Stomach smooth muscle (tissue), 2 donors: ENCODE measurements at regions not wholly inside any gene's neighbourhood (a gene's known extent, or its start where the extent isn't known, plus 50 kb on each side); places are given as distances from the start of the nearest gene placed in this dataset.

ENCODE experiments used
- H3K27ac ChIP-seq: one replicate; pipeline ENCODE4 v1.7.0; 2013; ENCODE audit warnings: mild to moderate bottlenecking, low read length, inconsistent platforms
- H3K27me3 ChIP-seq, 2 donors: one replicate each; pipeline ENCODE4 v1.7.0; 2013; ENCODE audit warnings: low read length in 2 of 2; ENCODE audit not compliant: insufficient read depth in 2 of 2, control insufficient read depth in 1 of 2
- H3K36me3 ChIP-seq, 2 donors: one replicate each; pipeline ENCODE4 v1.7.0; 2013; ENCODE audit warnings: low read length in 2 of 2; ENCODE audit not compliant: control insufficient read depth in 2 of 2, insufficient read depth in 2 of 2
- H3K4me1 ChIP-seq: one replicate; pipeline ENCODE4 v1.7.0; 2013; ENCODE audit warnings: low read length; ENCODE audit not compliant: control insufficient read depth, insufficient read depth
- H3K4me3 ChIP-seq, 2 donors: one replicate each; pipeline ENCODE4 v1.7.0; 2013; ENCODE audit warnings: low read length in 2 of 2
- H3K9ac ChIP-seq, 2 donors: one replicate each; pipeline ENCODE4 v1.7.0; 2013; ENCODE audit warnings: low read length in 2 of 2, mild to moderate bottlenecking in 1 of 2
- H3K9me3 ChIP-seq, 2 donors: one replicate each; pipeline ENCODE4 v1.7.0; 2013; ENCODE audit warnings: low read length in 2 of 2; ENCODE audit not compliant: control insufficient read depth in 2 of 2
- donor health status: healthy.
- donor health status: Pancreatic carcinoma.

GRCh38 chr4:108391701-108392455 lies 223.1 kb upstream of the LEF1 start:
- Histone ChIP-seq H3K36me3 (no peaks in the 10 kb centered on the region), H3K4me1 (no peaks in the 10 kb centered on the region), H3K27me3 (no peaks in the 10 kb centered on the region), H3K9ac (no peak overlapping the region), H3K27ac (no peak overlapping the region), H3K9me3 (no peaks in the 10 kb centered on the region), H3K4me3 (no peak overlapping the region)

GRCh38 chr4:108385076-108385475 lies 216.3 kb upstream of the LEF1 start:
- H3K9ac ChIP-seq: no peak overlapping the region
- H3K4me3 ChIP-seq: no peak overlapping the region
- H3K9me3 ChIP-seq: no peaks in the 10 kb centered on the region
- no peak overlapping the region for H3K27ac ChIP-seq
- no peaks in the 10 kb centered on the region for H3K36me3 ChIP-seq
- peaks cover 0 to 4% of the 10 kb centered on the region in 2 donors for H3K27me3 ChIP-seq
- H3K4me1 ChIP-seq: no peaks in the 10 kb centered on the region

- Histone ChIP-seq H3K4me1 (no peaks in the 10 kb centered on the region), H3K9ac (no peak overlapping the region), H3K4me3 (no peak overlapping the region), H3K9me3 (no peaks in the 10 kb centered on the region), H3K27me3 (peaks cover 0 to 4% of the 10 kb centered on the region in 2 donors), H3K27ac (no peak overlapping the region), H3K36me3 (no peaks in the 10 kb centered on the region)
Observed at GRCh38 chr4:108384544-108384943, 215.8 kb upstream of the LEF1 start.

GRCh38 chr4:108383157-108383556 lies 214.4 kb upstream of the LEF1 start:
- Histone ChIP-seq H3K4me1 (no peaks in the 10 kb centered on the region), H3K27ac (no peak overlapping the region), H3K36me3 (no peaks in the 10 kb centered on the region), H3K9me3 (no peaks in the 10 kb centered on the region), H3K4me3 (no peak overlapping the region), H3K9ac (no peak overlapping the region), H3K27me3 (peaks cover 0 to 4% of the 10 kb centered on the region in 2 donors)

- Histone ChIP-seq H3K9ac (no peak overlapping the region), H3K36me3 (no peaks in the 10 kb centered on the region), H3K4me1 (no peaks in the 10 kb centered on the region), H3K27ac (no peak overlapping the region), H3K4me3 (no peak overlapping the region), H3K9me3 (no peaks in the 10 kb centered on the region), H3K27me3 (peaks cover 0 to 4% of the 10 kb centered on the region in 2 donors)
Observed at GRCh38 chr4:108382751-108383150, 214.0 kb upstream of the LEF1 start.

- no peak overlapping the region for H3K27ac ChIP-seq
- no peak overlapping the region for H3K9ac ChIP-seq
- H3K27me3 ChIP-seq: no peaks in the 10 kb centered on the region
- H3K9me3 ChIP-seq: no peaks in the 10 kb centered on the region
- H3K4me1 ChIP-seq: no peaks in the 10 kb centered on the region
- H3K4me3 ChIP-seq: no peak overlapping the region
- no peaks in the 10 kb centered on the region for H3K36me3 ChIP-seq
Observed at GRCh38 chr4:108378164-108378563, 209.4 kb upstream of the LEF1 start.

- H3K36me3 ChIP-seq: no peaks in the 10 kb centered on the region
- H3K9me3 ChIP-seq: no peaks in the 10 kb centered on the region
- no peak overlapping the region for H3K4me3 ChIP-seq
- no peak overlapping the region for H3K9ac ChIP-seq
- no peak overlapping the region for H3K27ac ChIP-seq
- peaks cover 0 to 2% of the 10 kb centered on the region in 2 donors for H3K27me3 ChIP-seq
- H3K4me1 ChIP-seq: no peaks in the 10 kb centered on the region
Observed at GRCh38 chr4:108377021-108377420, 208.3 kb upstream of the LEF1 start.

GRCh38 chr4:108375434-108375833 lies 206.7 kb upstream of the LEF1 start:
- Histone ChIP-seq H3K4me1 (no peaks in the 10 kb centered on the region), H3K27ac (no peak overlapping the region), H3K36me3 (no peaks in the 10 kb centered on the region), H3K27me3 (peaks cover 0 to 2% of the 10 kb centered on the region in 2 donors), H3K4me3 (no peak overlapping the region), H3K9ac (no peak overlapping the region), H3K9me3 (no peaks in the 10 kb centered on the region)

GRCh38 chr4:108372681-108373080 lies 203.9 kb upstream of the LEF1 start:
- Histone ChIP-seq H3K9me3 (no peaks in the 10 kb centered on the region), H3K9ac (no peak overlapping the region), H3K27ac (no peak overlapping the region), H3K27me3 (peaks cover 0 to 4% of the 10 kb centered on the region in 2 donors), H3K4me3 (no peak overlapping the region), H3K36me3 (no peaks in the 10 kb centered on the region), H3K4me1 (peaks cover 2% of the 10 kb centered on the region)

- H3K27ac ChIP-seq: no peak overlapping the region
- no peaks in the 10 kb centered on the region for H3K36me3 ChIP-seq
- no peak overlapping the region for H3K4me3 ChIP-seq
- peaks cover 2% of the 10 kb centered on the region for H3K4me1 ChIP-seq
- peaks cover 0 to 4% of the 10 kb centered on the region in 2 donors for H3K27me3 ChIP-seq
- no peak overlapping the region for H3K9ac ChIP-seq
- no peaks in the 10 kb centered on the region for H3K9me3 ChIP-seq
Observed at GRCh38 chr4:108371282-108371681, 202.6 kb upstream of the LEF1 start.

- no peak overlapping the region for H3K27ac ChIP-seq
- no peaks in the 10 kb centered on the region for H3K36me3 ChIP-seq
- H3K9me3 ChIP-seq: no peaks in the 10 kb centered on the region
- H3K4me3 ChIP-seq: no peak overlapping the region
- peaks cover 0 to 4% of the 10 kb centered on the region in 2 donors for H3K27me3 ChIP-seq
- H3K9ac ChIP-seq: no peak overlapping the region
- H3K4me1 ChIP-seq: peaks cover 2% of the 10 kb centered on the region
Observed at GRCh38 chr4:108370291-108371141, 201.8 kb upstream of the LEF1 start.
